Pulmonary artery endothelial cell (primary cell): ENCODE measurements at regions not wholly inside any gene's neighbourhood (a gene's known extent, or its start where the extent isn't known, plus 50 kb on each side); places are given as distances from the start of the nearest gene placed in this dataset.

ENCODE experiments used
- DNase-seq: peaks from one replicate; pipeline ENCODE4 v3.0.0-alpha.2; 2011; ENCODE audit warnings: low read depth, low spot score

- DNase-seq: no peak
These were observed 109.9 kb upstream of the TIAM2 start for GRCh38 chr6:154885214-154885613.

DNA sequence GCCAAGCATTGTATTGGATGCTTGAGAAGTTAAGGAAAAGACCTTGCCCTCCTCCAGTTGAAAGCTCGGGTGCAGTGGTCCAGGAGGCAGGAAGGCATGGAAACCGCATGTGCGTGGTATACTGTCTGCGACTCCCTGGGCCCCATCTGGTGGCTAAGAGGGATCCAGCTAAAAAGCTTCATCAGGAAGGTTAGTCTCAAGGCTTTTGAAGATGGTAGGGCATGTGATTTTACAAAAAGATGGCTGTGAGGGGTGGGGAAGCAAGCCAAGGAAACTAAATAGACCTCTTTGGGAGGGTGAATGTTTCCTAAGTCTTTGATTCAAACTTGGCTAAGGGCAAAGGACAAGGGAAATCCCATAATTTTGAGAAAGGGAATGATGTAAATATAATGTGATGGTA is 109.1 kb upstream of the TIAM2 start:
- no peak for DNase-seq

DNA sequence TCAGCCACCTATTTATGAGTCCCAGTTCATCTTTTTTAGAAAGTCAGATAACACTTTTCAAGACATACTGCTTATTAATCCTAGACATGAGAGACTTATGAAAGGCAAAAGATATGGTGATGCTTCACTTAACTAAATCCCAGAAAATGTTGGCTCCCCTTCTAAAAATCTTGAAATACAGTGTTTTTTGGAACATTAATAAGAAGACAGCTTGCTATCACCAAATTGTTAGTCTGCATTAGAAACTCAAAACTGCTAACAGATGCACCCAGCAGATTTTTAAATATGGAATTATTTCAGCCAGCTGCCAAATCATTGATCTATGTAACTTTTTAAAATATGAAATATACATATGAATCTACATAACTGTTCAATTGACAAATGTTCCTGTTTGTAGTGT is 108.6 kb upstream of the TIAM2 start:
- no peak for DNase-seq

GRCh38 chr6:154887051-154887450 is 108.1 kb upstream of the TIAM2 start:
- no peak for DNase-seq

DNA sequence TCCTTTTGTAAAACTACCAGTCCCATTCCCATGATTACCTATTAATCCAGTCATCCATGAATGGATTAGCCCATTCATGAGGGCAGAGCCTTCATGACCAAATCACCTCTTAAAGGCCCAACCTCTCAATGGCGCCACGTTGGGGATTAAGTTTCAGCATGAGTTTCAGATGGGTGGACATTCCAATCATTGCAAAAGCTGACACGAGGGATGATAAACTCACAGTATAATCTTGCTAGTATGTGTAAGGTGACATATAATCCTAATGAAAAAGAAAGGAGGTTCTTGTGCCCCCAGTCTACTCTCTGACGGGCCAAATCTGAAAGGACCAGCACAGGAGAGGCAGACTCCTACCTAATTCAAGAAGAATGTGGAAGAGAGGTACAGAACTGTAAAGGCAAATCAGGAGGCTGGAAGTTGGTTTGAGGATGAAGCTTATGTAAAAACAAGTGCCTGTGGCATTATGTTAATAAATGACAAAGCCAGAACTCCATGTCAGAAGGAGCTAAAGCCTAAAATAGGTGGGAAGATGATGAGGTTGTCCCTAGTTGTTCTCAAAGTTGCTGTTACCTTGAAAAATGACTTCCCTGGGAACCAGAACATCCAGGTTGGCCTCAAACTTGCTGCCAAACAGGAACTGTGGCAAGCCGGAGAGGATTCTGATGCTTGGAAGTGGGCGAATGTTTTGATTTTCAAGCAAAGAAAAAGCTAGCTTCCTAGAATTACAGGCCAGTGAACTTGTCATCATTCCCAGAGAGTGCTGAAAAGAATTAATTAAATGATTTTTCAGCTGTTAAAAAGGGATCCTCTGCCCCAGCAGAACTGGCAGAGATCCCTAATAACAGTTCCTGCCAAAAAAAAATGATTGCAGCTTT is 106.5 kb upstream of the TIAM2 start:
- DNase-seq: no peak

- DNase-seq: no peak
These were observed 104.2 kb upstream of the TIAM2 start for GRCh38 chr6:154890874-154891273.

- no peak for DNase-seq
These were observed 103.2 kb upstream of the TIAM2 start for GRCh38 chr6:154891901-154892300.

GRCh38 chr6:154893917-154894316 is 101.2 kb upstream of the TIAM2 start:
- DNase-seq: no peak

DNA sequence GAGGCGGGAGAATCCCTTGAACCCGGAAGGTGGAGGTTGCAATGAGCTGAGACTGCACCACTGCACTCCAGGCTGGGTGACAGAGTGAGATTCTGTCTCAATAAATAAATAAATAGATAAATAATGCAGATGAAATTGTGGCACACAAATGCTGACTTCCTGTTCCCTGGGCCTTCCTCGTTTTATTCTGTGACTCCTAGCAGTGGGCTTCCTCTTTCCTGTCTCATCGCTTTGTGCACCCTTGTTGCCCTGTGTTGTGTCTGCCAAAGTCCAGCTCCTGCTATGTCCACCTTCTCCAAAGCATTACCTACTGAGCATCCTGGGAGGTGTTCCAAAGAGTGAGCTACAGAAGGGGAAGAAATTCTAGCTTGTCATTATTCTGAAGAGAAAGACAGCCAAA is 100.2 kb upstream of the TIAM2 start:
- DNase-seq: no peak

DNA sequence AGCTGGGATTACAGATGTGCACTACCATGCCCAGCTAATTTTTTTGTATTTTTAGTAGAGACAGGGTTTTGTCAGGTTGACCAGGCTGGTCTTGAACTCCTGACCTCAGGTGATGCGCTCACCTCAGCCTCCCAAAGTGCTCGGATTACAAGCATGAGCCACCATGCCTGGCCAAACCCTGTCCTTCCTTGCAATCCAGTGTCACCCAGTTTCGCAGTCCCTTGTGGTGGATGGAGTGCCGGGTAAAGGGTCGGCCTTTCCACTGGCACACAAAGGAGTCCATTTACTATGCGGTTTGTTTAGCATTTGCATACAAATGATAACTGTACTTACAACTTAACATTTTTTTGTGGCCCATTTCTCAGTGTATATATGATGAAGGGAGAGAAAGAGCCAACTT is 99.3 kb upstream of the TIAM2 start:
- no peak for DNase-seq

- DNase-seq: no peak
These were observed 96.3 kb upstream of the TIAM2 start for GRCh38 chr6:154898821-154899220.

GRCh38 chr6:154899824-154900463 is 95.2 kb upstream of the TIAM2 start:
- no peak for DNase-seq

DNA sequence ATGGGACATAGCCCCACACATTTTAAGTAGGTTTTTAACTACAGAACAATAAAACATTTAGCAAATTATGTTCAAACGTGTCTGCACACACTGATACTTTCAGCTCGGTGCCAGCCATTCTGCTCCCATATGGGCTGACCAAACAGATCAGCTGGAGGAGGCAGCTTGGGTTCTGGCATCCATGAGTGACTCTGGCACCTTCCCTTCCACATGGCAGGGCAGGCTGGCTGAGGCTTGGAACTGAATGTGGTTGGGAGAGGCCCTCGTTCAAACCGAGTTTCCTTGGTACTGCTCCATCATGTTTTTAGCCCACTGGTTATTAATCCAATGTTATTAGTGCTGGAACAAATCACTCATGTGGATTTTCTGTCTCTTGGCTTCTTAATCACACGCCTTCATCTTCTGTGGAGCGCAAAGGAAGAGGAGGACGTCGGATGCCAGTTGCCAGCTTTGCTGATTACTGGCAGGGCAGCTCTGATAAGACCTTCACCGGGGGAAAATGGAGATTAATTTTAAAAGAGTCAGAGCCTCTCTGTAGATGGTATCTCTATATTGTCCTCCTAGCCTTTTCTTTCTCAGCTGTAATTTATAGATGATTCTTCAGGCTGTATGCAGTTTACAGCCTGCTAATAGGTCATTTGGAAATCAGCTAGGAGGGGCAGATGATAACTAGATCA is 93.1 kb upstream of the TIAM2 start:
- DNase-seq: no peak

DNA sequence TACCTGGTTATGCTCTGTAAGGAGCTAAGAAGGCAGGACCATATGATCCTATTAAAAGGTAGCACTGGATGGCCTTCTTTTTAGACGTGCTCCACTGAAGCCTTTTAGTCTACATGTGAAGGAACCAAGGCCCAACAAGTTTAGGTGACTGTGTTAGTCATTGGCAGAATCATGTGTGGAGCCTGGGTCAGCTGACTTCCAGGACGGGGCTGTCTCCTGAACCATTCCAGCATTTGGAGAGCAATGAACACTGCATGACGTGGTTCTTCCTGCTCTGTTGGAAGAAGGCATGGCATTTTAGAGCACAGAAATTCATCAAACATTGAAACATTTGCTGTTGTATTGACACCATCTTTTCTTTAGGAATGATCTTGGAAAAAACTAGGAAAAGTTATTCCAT is 87.8 kb upstream of the TIAM2 start:
- no peak for DNase-seq

- no peak for DNase-seq
These were observed 86.4 kb upstream of the TIAM2 start for GRCh38 chr6:154908723-154909122.

DNA sequence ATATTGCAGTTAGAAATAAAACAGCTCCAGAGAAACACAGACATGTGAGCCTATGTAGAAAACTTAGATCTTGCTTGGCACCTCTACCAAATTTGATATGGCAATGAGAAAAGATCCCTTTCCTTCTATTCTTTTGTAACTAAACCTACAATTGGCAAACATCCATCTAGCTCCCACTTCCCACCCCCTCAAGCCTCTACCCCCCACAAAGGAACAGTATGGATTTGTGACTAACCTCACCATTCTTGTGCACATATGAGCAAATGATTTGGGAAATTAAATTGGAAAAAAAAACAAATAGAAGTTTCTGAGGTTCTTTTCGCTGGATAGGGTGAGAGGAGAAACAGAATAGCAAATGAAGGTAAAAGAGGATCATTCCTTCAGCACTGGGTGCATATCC is 85.8 kb upstream of the TIAM2 start:
- DNase-seq: no peak

DNA sequence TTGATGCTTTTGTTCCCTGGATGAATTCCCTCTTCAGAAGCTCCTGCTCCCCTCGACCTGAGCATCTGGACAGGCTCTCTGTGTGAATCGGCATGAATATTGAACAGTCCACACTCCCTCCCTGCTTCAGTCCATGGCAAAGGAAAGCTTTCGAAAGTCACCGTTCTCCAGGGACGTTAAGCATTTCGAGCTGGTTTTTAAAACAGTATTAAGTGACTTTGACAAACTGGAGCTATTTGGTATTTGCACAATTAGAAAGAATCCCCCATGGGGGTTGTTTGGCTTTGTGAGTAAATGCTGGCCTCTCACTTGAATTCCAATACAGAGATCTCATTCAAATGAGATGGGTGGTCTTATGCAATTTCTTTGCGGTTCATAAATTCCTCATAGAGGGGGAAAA is 85.3 kb upstream of the TIAM2 start:
- no peak for DNase-seq

GRCh38 chr6:154914288-154914687 is 80.8 kb upstream of the TIAM2 start:
- DNase-seq: no peak

DNA sequence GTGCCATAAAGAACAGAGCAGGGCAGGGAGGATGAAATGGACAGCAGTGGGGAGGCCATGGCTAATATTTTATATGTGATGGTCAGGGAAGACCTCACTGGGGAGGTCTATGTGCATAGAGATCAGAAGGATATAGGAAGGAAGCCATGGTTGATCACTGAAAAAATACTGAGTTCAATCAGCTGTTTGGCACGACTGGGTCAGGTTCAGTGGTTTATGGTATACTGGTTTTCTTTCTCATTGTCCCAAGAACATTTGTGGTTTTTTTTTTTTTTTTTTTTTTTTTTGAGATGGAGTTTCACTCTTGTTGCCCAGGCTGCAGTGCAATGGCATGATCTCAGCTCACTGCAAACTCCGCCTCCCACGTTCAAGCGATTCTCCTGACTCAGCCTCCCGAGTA is 78.3 kb upstream of the TIAM2 start:
- no peak for DNase-seq

GRCh38 chr6:154917941-154918340 is 77.2 kb upstream of the TIAM2 start:
- DNase-seq: no peak

DNA sequence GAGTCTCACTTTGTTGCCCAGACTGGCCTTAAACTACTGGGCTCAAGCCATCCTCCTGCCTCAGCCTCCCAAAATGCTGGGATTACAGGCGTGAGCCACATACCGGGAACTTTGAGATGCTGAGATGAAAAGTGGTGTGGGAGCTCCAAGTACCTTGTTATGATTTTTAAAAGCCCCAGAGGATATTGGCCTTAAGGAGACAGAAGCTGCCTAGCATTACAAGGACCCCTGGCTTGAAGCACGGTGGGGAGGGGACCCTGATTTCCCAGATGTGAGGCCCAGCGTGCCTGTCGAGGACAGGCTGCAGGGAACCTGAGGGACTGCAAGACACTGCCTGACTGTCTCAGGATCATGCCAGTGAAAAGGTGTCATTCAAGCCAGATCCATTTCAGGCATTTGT is 75.3 kb upstream of the TIAM2 start:
- no peak for DNase-seq

DNA sequence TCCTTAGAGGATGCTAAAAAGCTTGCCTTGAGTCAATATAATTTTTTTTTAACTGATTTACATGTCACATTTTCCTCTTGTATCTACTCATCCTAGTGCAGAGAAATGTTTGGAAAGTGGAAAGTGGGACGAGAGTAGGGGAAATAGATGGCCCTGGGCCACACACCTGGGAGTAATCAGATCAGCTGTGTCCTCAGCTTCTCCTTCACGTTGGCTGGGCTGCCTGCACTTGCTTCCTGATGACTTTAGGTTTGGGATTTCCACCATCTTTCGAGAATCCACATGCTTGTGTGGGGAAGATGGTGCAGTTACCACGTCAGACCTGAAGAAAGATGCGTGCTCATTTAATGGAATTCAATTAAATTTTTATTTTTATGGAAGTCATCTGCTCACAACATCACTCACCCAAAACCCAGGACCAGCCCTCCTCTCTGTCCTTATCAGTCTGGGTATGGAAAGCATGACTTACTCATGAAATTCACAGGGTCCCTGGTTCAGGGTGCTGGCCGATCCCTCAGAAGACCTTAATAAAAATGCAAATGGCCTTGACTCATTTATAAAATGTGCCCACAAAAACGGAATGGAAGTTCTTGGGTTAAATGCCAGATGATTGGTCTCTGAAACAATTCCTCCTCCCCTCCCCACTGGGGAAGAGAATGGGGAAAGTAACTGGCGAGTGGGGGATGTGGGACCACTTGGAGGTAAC is 74.5 kb upstream of the TIAM2 start:
- DNase-seq: no peak
